Activated CD8-positive, alpha-beta T cell treated with anti-CD3 and anti-CD28 coated beads for 36 hours (primary cell): ENCODE measurements at regions not wholly inside any gene's neighbourhood (a gene's known extent, or its start where the extent isn't known, plus 50 kb on each side); places are given as distances from the start of the nearest gene placed in this dataset.

Experiments
- ATAC-seq: fragments of 200-7000 bp; cut with Tn5 transposase; one replicate; pipeline ENCODE4 v1.10.0; 2021; ENCODE audit warnings: mild to moderate bottlenecking, moderate library complexity
- CTCF ChIA-PET: fragments of 350-600 bp; sonication (Branson Sonifier 250); formaldehyde crosslinking; loops from one replicate; lab custom pipeline; 2021; ENCODE audit warnings: antibody characterized with exemption; lab: Charles Lee
- POLR2A ChIA-PET: fragments of 350-600 bp; sonication (Branson Sonifier 250); formaldehyde crosslinking; loops from one replicate; lab custom pipeline; 2021; ENCODE audit warnings: antibody characterized with exemption; lab: Charles Lee
- DNase-seq: peaks from one replicate; pipeline ENCODE4 v3.0.0-alpha.2; 2020
- H3K27ac Mint-ChIP-seq: one replicate; pipeline ENCODE4 v1.8.0; 2021; ENCODE audit warnings: mild to moderate bottlenecking, mixed read lengths
- H3K27me3 Mint-ChIP-seq: one replicate; pipeline ENCODE4 v1.8.0; 2021; ENCODE audit warnings: mixed read lengths
- H3K36me3 Mint-ChIP-seq: one replicate; pipeline ENCODE4 v1.8.0; 2021; ENCODE audit warnings: low read depth, mixed read lengths
- H3K4me1 Mint-ChIP-seq: one replicate; pipeline ENCODE4 v1.8.0; 2021; ENCODE audit warnings: low read depth, mixed read lengths
- H3K4me3 Mint-ChIP-seq: one replicate; pipeline ENCODE4 v1.8.0; 2021; ENCODE audit warnings: mild to moderate bottlenecking, moderate library complexity, mixed read lengths
- H3K9me3 Mint-ChIP-seq: one replicate; pipeline ENCODE4 v1.8.0; 2021; ENCODE audit warnings: mixed read lengths
- CTCF ChIP-seq: fragments of 200-600 bp; IDR thresholded peaks from one replicate; pipeline ENCODE4 v1.8.0; 2022; ENCODE audit warnings: antibody characterized with exemption, mild to moderate bottlenecking
- intact Hi-C: fragments of 100-400 bp; cut with micrococcal nuclease; formaldehyde crosslinking; loops from one replicate; pipeline ENCODE4 v1.10.0; 2022

DNA sequence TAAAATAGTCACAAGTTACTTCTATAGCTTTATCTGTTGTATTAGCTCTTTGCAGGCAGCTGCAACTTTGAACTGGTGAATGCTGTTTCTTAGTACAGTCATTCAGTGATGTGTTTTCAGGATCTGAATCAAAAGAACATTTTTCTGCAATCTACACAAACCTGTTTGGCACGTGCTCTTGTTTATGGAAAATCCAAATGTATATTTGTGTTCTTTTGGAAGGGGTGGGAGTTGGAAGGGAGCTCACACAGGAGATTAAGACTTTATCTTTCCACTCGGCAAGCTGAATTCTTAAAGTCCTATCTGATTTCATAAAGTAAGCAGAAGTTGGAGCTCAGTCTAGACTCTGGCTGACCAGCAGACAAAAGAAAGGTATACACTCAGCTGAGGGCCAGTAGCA, 300.2 kb downstream of the MAP2K6 start:
- H3K4me3 Mint-ChIP-seq: no peak overlapping the region
- H3K4me1 Mint-ChIP-seq: peaks cover 6% of the 10 kb centered on the region
- peaks cover 3% of the 10 kb centered on the region for H3K9me3 Mint-ChIP-seq
- no peak overlapping the region for H3K27ac Mint-ChIP-seq
- H3K36me3 Mint-ChIP-seq: peaks cover 2% of the 10 kb centered on the region
- TF ChIP-seq CTCF: no peak
- intact Hi-C loops: no loop called here
- no peaks in the 10 kb centered on the region for H3K27me3 Mint-ChIP-seq
- ChIA-PET CTCF (no interaction called here), POLR2A (no interaction called here)
- ATAC-seq (no peak), DNase-seq (no peak)

GRCh38 chr17:69715656-69716055, 301.2 kb downstream of the MAP2K6 start:
- ChIA-PET POLR2A (no interaction called here), CTCF (no interaction called here)
- H3K4me1 Mint-ChIP-seq: peaks cover 5% of the 10 kb centered on the region
- ATAC-seq (no peak), DNase-seq (no peak)
- no peak overlapping the region for H3K4me3 Mint-ChIP-seq
- H3K27ac Mint-ChIP-seq: peak overlapping the region; percentile 22
- no peak for TF ChIP-seq CTCF
- H3K9me3 Mint-ChIP-seq: peaks cover 3% of the 10 kb centered on the region
- intact Hi-C loops: no loop called here
- H3K36me3 Mint-ChIP-seq: peaks cover 2% of the 10 kb centered on the region
- no peaks in the 10 kb centered on the region for H3K27me3 Mint-ChIP-seq

DNA sequence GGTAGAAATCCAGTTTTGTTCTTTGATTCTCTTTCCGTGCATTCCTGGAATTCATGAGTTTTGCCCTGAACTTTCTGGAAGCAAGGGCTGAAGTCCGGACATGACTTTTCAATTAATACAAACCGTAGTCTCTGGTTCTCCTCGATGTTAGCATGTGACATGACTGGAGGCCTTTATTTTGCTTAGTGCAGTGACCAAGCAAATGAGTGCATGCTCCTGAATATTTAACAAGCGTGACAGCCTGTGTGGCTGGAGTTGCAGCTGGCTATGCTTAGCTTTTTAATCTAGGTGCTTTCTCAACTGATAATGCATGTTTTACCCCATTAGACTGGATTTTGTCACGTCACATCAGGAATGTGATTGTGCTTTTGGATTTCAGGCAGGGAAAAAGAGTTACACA, 302.1 kb downstream of the MAP2K6 start:
- Mint-ChIP-seq H3K4me3 (no peak overlapping the region), H3K27ac (no peak overlapping the region), H3K9me3 (peaks cover 3% of the 10 kb centered on the region), H3K36me3 (peaks cover 2% of the 10 kb centered on the region), H3K27me3 (no peaks in the 10 kb centered on the region), H3K4me1 (peaks cover 5% of the 10 kb centered on the region)
- TF ChIP-seq CTCF: no peak
- intact Hi-C loops: no loop called here
- ChIA-PET CTCF (no interaction called here), POLR2A (no interaction called here)
- DNase-seq (no peak), ATAC-seq (no peak)

GRCh38 chr17:69717214-69717613, 302.7 kb downstream of the MAP2K6 start:
- H3K9me3 Mint-ChIP-seq: peaks cover 3% of the 10 kb centered on the region
- intact Hi-C loops: no loop called here
- ChIA-PET CTCF (interaction anchor here (1.7 kb wide), 1 partner anchor 9 kb away, joined by 3 read pairs; no protein-coding TSS in a partner anchor), POLR2A (no interaction called here)
- H3K36me3 Mint-ChIP-seq: peaks cover 2% of the 10 kb centered on the region
- DNase-seq (no peak), ATAC-seq (no peak)
- H3K27me3 Mint-ChIP-seq: no peaks in the 10 kb centered on the region
- no peak overlapping the region for H3K4me3 Mint-ChIP-seq
- no peak overlapping the region for H3K27ac Mint-ChIP-seq
- peaks cover 5% of the 10 kb centered on the region for H3K4me1 Mint-ChIP-seq
- TF ChIP-seq CTCF: no peak

GRCh38 chr17:69717819-69718218, 303.3 kb downstream of the MAP2K6 start:
- intact Hi-C loops: no loop called here
- ChIA-PET POLR2A (no interaction called here), CTCF (interaction anchor here (1.7 kb wide), 1 partner anchor 9 kb away, joined by 3 read pairs; no protein-coding TSS in a partner anchor)
- H3K27ac Mint-ChIP-seq: no peak overlapping the region
- H3K4me3 Mint-ChIP-seq: no peak overlapping the region
- H3K4me1 Mint-ChIP-seq: peaks cover 5% of the 10 kb centered on the region
- peaks cover 3% of the 10 kb centered on the region for H3K9me3 Mint-ChIP-seq
- TF ChIP-seq CTCF: no peak
- H3K27me3 Mint-ChIP-seq: no peaks in the 10 kb centered on the region
- no peak for DNase-seq
- ATAC-seq: no peak
- H3K36me3 Mint-ChIP-seq: peaks cover 2% of the 10 kb centered on the region
